HCT116 (cell line): ENCODE measurements at regions not wholly inside any gene's neighbourhood (a gene's known extent, or its start where the extent isn't known, plus 50 kb on each side); places are given as distances from the start of the nearest gene placed in this dataset.

Source experiments
- ATAC-seq: fragments of 200-7000 bp; cut with Tn5 transposase; 2 replicates; pipeline ENCODE4 v1.9.1; 2020; ENCODE audit warnings: mild to moderate bottlenecking, moderate library complexity
- BruUV-seq: library from RNA; stranded (reverse); fragments of 400-500 nt; replicated peaks from 2 replicates; lab custom pipeline; 2021; lab: Mats Ljungman, UMichigan
- CTCF ChIA-PET: fragments of 300-600 bp; sonication (Branson Sonifier 250); formaldehyde crosslinking; loops from one replicate; lab custom pipeline; 2021; ENCODE audit warnings: antibody characterized with exemption; lab: Charles Lee
- POLR2A ChIA-PET: fragments of 300-600, 350-600 bp; sonication (Branson Sonifier 250); formaldehyde crosslinking; loops from one replicate; lab custom pipeline; 2021; ENCODE audit warnings: antibody characterized with exemption; lab: Charles Lee
- RAD21 ChIA-PET, 2 experiments: fragments of 300-600 bp; sonication (Branson Sonifier 250); formaldehyde crosslinking; loops; one replicate each; lab custom pipeline; 2023; ENCODE audit warnings: low total read pairs in 2 of 2; ENCODE audit not compliant: uncharacterized antibody in 2 of 2, unreplicated experiment in 2 of 2, low non-redundant PET in 1 of 2; lab: Charles Lee
- DNase-seq: peaks from one replicate; pipeline ENCODE4 v3.0.0-alpha.2; 2010; ENCODE audit warnings: low read depth, low spot score
- H2AFZ ChIP-seq: fragments of 200-600 bp; shearing (Covaris generic), sonication (generic); 2 replicates; pipeline ENCODE4 v1.6.1; 2017; ENCODE audit warnings: low read depth, mixed run types, mixed read lengths, antibody characterized with exemption, low read length; ENCODE audit not compliant: poor library complexity, severe bottlenecking
- H3K27ac ChIP-seq: 2 replicates; pipeline ENCODE4 v1.5.1; 2012; ENCODE audit warnings: low read depth, low read length
- H3K27me3 ChIP-seq: fragments of 200-600 bp; sonication (generic); 2 replicates; pipeline ENCODE4 v1.6.1; 2016; ENCODE audit warnings: mixed run types, low read length, mixed read lengths; ENCODE audit not compliant: insufficient read depth
- H3K36me3 ChIP-seq, 2 experiments: fragments of 200-500 bp in 1 of 2; fragments of 200-600 bp in 1 of 2; sonication (Bioruptor generic) in 1 of 2; sonication (generic) in 1 of 2; 2 replicates each; pipeline versions ENCODE4 v1.5.1 to v1.6.1; 2014 to 2016; ENCODE audit warnings: low read length in 2 of 2, inconsistent platforms in 1 of 2, mixed read lengths in 1 of 2, mixed run types in 1 of 2; ENCODE audit not compliant: insufficient read depth in 2 of 2, control insufficient read depth in 1 of 2
- H3K4me1 ChIP-seq, 2 experiments: fragments of 200-600 bp in 1 of 2; sonication (generic) in 1 of 2; 2 replicates each; pipeline versions ENCODE4 v1.5.1 to v1.6.1; 2012 to 2017; ENCODE audit warnings: low read length in 2 of 2, inconsistent platforms in 1 of 2, mild to moderate bottlenecking in 1 of 2, mixed read lengths in 1 of 2, mixed run types in 1 of 2, moderate library complexity in 1 of 2; ENCODE audit not compliant: insufficient read depth in 2 of 2, control insufficient read depth in 1 of 2
- H3K4me2 ChIP-seq: fragments of 200-600 bp; sonication (generic); 2 replicates; pipeline ENCODE4 v1.6.1; 2017; ENCODE audit warnings: mixed run types, low read length, mixed read lengths
- H3K4me3 ChIP-seq, 2 experiments: fragments of 200-600 bp in 1 of 2; sonication (generic) in 1 of 2; replicated peaks in 1 of 2; 2 replicates each; pipeline ENCODE4 v1.5.1; 2011 to 2016; ENCODE audit warnings: low read length in 2 of 2, control low read depth in 1 of 2, low read depth in 1 of 2, mild to moderate bottlenecking in 1 of 2, mixed read lengths in 1 of 2, mixed run types in 1 of 2
- H3K79me2 ChIP-seq: fragments of 200-600 bp; sonication (generic); 2 replicates; pipeline ENCODE4 v1.6.1; 2017; ENCODE audit warnings: mild to moderate bottlenecking, mixed run types, low read length, moderate library complexity, mixed read lengths; ENCODE audit not compliant: insufficient read depth
- H3K9ac ChIP-seq: fragments of 200-600 bp; sonication (generic); 2 replicates; pipeline ENCODE4 v1.6.1; 2016; ENCODE audit warnings: low read length, mixed read lengths
- H3K9me2 ChIP-seq: fragments of 200-600 bp; sonication (generic), shearing (Covaris generic); 2 replicates; pipeline ENCODE4 v1.6.1; 2017; ENCODE audit warnings: mixed run types, mild to moderate bottlenecking, moderate library complexity; ENCODE audit not compliant: insufficient read depth
- H3K9me3 ChIP-seq, 2 experiments: fragments of 200-500 bp in 1 of 2; fragments of 200-600 bp in 1 of 2; sonication (Bioruptor generic) in 1 of 2; sonication (generic) in 1 of 2; 2 replicates each; pipeline ENCODE4 v1.6.1; 2014 to 2017; ENCODE audit warnings: low read length in 2 of 2, mixed read lengths in 2 of 2, inconsistent platforms in 1 of 2, low read depth in 1 of 2, mild to moderate bottlenecking in 1 of 2, mixed run types in 1 of 2, moderate library complexity in 1 of 2; ENCODE audit not compliant: control insufficient read depth in 1 of 2, insufficient read depth in 1 of 2
- H4K20me1 ChIP-seq: fragments of 200-600 bp; sonication (generic), shearing (Covaris generic); 2 replicates; pipeline ENCODE4 v1.6.1; 2017; ENCODE audit warnings: mixed run types, mild to moderate bottlenecking, moderate library complexity; ENCODE audit not compliant: insufficient read depth
- CEBPB ChIP-seq: IDR thresholded peaks from 2 replicates; pipeline ENCODE4 v1.6.1; 2012; ENCODE audit warnings: low read depth
- CTCF ChIP-seq, 3 experiments: fragments of 200-600 bp in 1 of 3; sonication (generic) in 1 of 3; IDR thresholded peaks in 2 of 3; conservative IDR thresholded peaks in 1 of 3; 2 replicates each; pipeline ENCODE4 v1.5.1; 2012 to 2017; ENCODE audit warnings: low read depth in 2 of 3, low read length in 2 of 3, antibody characterized with exemption in 1 of 3, borderline replicate concordance in 1 of 3, control low read depth in 1 of 3, mild to moderate bottlenecking in 1 of 3, mixed read lengths in 1 of 3, mixed run types in 1 of 3, moderate library complexity in 1 of 3; ENCODE audit not compliant: insufficient read depth in 1 of 3
- ELF1 ChIP-seq: IDR thresholded peaks from 2 replicates; pipeline ENCODE4 v1.6.1; 2012; ENCODE audit warnings: low read depth, borderline replicate concordance
- EZH2 ChIP-seq: fragments of 200-600 bp; sonication (generic); IDR thresholded peaks from 2 replicates; pipeline ENCODE4 v1.6.1; 2017; ENCODE audit warnings: antibody characterized with exemption, mixed run types
- EZH2phosphoT487 ChIP-seq: fragments of 200-600 bp; IDR thresholded peaks from 2 replicates; pipeline ENCODE4 v1.6.1; 2018; ENCODE audit warnings: antibody characterized with exemption, borderline replicate concordance
- MAX ChIP-seq: IDR thresholded peaks from 2 replicates; pipeline ENCODE4 v1.6.1; 2012
- POLR2A ChIP-seq: IDR thresholded peaks from 2 replicates; pipeline ENCODE4 v1.7.0; 2011; ENCODE audit warnings: borderline replicate concordance; ENCODE audit not compliant: insufficient read depth, insufficient read length; ENCODE audit errors: extremely low read depth
- POLR2AphosphoS5 ChIP-seq: IDR thresholded peaks from 2 replicates; pipeline ENCODE4 v1.6.1; 2011; ENCODE audit warnings: mild to moderate bottlenecking, low read depth, low read length, moderate library complexity
- REST ChIP-seq: IDR thresholded peaks from 2 replicates; pipeline ENCODE4 v1.6.1; 2012; ENCODE audit warnings: low read depth
- SIN3A ChIP-seq: IDR thresholded peaks from 2 replicates; pipeline ENCODE4 v1.6.1; 2012; ENCODE audit warnings: low read depth
- SRF ChIP-seq: IDR thresholded peaks from 2 replicates; pipeline ENCODE4 v1.6.1; 2012; ENCODE audit warnings: low read depth
- YY1 ChIP-seq: IDR thresholded peaks from 2 replicates; pipeline ENCODE4 v1.6.1; 2011; ENCODE audit warnings: low read length, low read depth, moderate library complexity, mild to moderate bottlenecking; ENCODE audit not compliant: insufficient replicate concordance; ENCODE audit errors: extremely low read depth
- ZBTB33 ChIP-seq: IDR thresholded peaks from 2 replicates; pipeline ENCODE4 v1.6.1; 2011; ENCODE audit warnings: mild to moderate bottlenecking, low read length, moderate library complexity; ENCODE audit not compliant: insufficient replicate concordance; ENCODE audit errors: extremely low read depth
- ZFX ChIP-seq: fragments of 450-650 bp; IDR thresholded peaks from 2 replicates; pipeline ENCODE4 v1.6.1; 2017
- intact Hi-C: fragments of 100-400 bp; cut with micrococcal nuclease; formaldehyde crosslinking; loops from 2 replicates; pipeline ENCODE4 v1.10.0; 2022

GRCh38 chr12:28828318-28828717, 320.8 kb upstream of the FAR2 start:
- ATAC-seq (no peak), DNase-seq (no peak)
- no TSS peak for BruUV-seq
- intact Hi-C loops: no loop called here
- H3K4me3 ChIP-seq: no peak overlapping the region
- H3K9ac ChIP-seq: no peak overlapping the region
- H3K4me1 ChIP-seq: no peaks in the 10 kb centered on the region
- H3K4me2 ChIP-seq: no peak overlapping the region
- no peak overlapping the region for H3K27ac ChIP-seq
- ChIA-PET CTCF (no interaction called here), POLR2A (no interaction called here), RAD21 (no interaction called here)
- H3K79me2 ChIP-seq: no peaks in the 10 kb centered on the region
- H3K27me3 ChIP-seq: no peaks in the 10 kb centered on the region
- H4K20me1 ChIP-seq: no peaks in the 10 kb centered on the region
- H2AFZ ChIP-seq: no peak overlapping the region
- no peaks in the 10 kb centered on the region for H3K9me3 ChIP-seq
- no peaks in the 10 kb centered on the region for H3K9me2 ChIP-seq
- TF ChIP-seq POLR2AphosphoS5 (no peak), ELF1 (no peak), EZH2phosphoT487 (no peak), MAX (no peak), SIN3A (no peak), POLR2A (no peak), CEBPB (no peak), SRF (no peak), CTCF (IDR thresholded peaks at IDR 0.05 in 2 of 3, conservative IDR thresholded peaks at IDR 0.05 in 1 of 3; ENCODE audit: borderline replicate concordance in 1 of 3, insufficient read depth in 1 of 3, low read depth in 2 of 3, low read length in 2 of 3) (no peak), EZH2 (no peak)
- TF ChIP-seq, all 23 proteins: peak for 0
- no peaks in the 10 kb centered on the region for H3K36me3 ChIP-seq

- Histone ChIP-seq H3K4me2 (no peak overlapping the region), H3K27ac (no peak overlapping the region), H3K79me2 (no peaks in the 10 kb centered on the region), H3K9me2 (no peaks in the 10 kb centered on the region), H3K4me3 (no peak overlapping the region), H3K9me3 (no peaks in the 10 kb centered on the region), H3K27me3 (no peaks in the 10 kb centered on the region), H3K9ac (no peak overlapping the region), H4K20me1 (no peaks in the 10 kb centered on the region), H3K36me3 (no peaks in the 10 kb centered on the region), H2AFZ (no peak overlapping the region), H3K4me1 (no peaks in the 10 kb centered on the region)
- ATAC-seq (no peak), DNase-seq (no peak)
- ChIA-PET CTCF (no interaction called here), RAD21 (no interaction called here), POLR2A (no interaction called here)
- BruUV-seq: no TSS peak
- intact Hi-C loops: no loop called here
- no peak for TF ChIP-seq REST
- no peak for TF ChIP-seq MAX
- TF ChIP-seq ZFX: no peak
- TF ChIP-seq ZBTB33: no peak
- TF ChIP-seq EZH2: no peak
- no peak for TF ChIP-seq YY1
These were observed 318.6 kb upstream of the FAR2 start for GRCh38 chr12:28830491-28830890.
